ENCODE measurements at regions not wholly inside any gene's neighbourhood (a gene's known extent, or its start where the extent isn't known, plus 50 kb on each side); places are given as distances from the start of the nearest gene placed in this dataset.
A peak's percentile ranks its signal among the peaks of the same experiment; 100 is the strongest.
"Not testable (repeated sequence)": the region's sequence is repeated elsewhere in the genome, so short reads cannot be mapped to it uniquely, and the experiment has no call there.

DNA sequence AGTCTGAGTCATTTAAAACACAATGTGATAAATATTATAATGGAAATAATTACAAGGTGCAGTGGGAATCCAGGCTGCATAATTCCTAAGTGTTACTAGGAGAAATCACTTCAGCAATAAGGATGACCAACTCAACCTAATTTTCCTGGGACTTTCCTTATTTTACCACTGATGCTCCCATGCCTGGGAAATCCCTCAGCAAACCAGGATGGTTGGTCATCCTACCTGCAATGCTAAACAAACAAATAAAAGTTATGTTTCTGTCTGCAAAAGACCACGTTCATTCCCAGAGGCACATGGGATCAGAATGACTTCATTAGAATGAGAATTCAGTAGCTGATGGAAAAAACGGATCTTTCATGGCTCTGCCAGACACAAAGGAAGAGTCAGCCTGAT lies 130.8 kb upstream of the RAP1B start:
- H3K4me3 ChIP-seq (ENCODE audit: low read depth, low read length): no peak overlapping the region
- TF ChIP-seq, protein P1, sequence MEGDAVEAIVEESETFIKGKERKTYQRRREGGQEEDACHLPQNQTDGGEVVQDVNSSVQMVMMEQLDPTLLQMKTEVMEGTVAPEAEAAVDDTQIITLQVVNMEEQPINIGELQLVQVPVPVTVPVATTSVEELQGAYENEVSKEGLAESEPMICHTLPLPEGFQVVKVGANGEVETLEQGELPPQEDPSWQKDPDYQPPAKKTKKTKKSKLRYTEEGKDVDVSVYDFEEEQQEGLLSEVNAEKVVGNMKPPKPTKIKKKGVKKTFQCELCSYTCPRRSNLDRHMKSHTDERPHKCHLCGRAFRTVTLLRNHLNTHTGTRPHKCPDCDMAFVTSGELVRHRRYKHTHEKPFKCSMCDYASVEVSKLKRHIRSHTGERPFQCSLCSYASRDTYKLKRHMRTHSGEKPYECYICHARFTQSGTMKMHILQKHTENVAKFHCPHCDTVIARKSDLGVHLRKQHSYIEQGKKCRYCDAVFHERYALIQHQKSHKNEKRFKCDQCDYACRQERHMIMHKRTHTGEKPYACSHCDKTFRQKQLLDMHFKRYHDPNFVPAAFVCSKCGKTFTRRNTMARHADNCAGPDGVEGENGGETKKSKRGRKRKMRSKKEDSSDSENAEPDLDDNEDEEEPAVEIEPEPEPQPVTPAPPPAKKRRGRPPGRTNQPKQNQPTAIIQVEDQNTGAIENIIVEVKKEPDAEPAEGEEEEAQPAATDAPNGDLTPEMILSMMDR (IDR thresholded peaks at IDR 0.05; ENCODE audit: insufficient read depth, low read depth, low read length, missing control alignments): no peak
- DNase-seq (ENCODE audit: low read depth): no peak

DNA sequence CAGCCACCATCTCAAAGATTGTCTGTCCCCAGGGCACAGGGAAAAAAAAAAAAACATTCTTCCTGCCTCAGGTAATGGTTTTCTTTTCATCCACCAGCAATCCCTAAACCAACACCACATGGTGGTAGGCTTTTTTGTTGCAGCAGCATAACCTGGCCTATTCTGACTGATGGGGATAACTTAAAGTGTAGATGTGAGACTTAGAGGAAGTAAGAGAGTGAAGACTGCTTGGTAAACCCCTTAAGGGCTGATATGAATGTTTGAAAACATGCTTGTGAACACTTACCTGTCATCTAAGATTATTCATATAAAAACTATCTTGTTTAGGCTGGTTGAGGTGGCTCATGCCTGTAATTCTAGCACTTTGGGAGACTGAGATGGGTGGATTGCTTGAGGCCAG lies 130.2 kb upstream of the RAP1B start:
- TF ChIP-seq, protein P1 (IDR thresholded peaks at IDR 0.05; ENCODE audit: insufficient read depth, low read depth, low read length, missing control alignments): no peak
- H3K4me3 ChIP-seq (ENCODE audit: low read depth, low read length): no peak overlapping the region
- peak; percentile 32 for DNase-seq (ENCODE audit: low read depth)

DNA sequence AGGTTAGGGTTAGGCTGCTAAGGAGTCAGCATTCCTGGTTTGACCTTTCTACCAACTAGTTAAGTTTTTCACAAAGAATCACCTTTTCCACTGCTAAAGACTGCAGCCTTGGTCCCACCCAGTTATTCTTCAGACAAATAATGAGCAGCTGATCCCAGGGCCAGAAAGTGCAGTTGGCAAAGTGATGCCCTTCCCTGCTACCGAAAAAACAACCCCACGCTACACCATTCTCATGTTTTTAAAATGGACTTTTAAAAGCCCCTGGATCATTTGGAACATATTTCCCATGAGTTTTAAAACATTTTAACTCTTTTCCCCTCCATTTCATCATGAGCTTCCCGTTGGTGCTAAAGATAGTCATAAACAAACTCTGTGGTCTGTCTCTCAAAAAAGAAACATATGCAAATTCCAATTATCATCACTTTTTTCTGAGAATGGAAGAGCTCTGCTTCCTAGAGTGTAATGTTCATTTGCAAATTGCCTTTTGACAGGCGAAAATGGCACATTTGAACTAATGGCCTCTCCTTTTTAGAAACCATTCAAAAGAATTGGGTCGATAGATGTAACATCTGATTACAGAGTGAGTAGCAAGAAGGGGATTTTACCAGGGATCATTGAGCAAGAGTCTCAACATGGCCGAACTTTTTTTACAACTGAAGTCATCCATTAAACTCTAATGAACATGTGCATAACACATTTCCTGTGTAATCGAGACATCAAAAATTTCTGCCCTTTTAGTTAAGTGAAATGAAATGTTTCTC lies 129.3 kb upstream of the RAP1B start:
- peak; percentile 75 for DNase-seq (ENCODE audit: low read depth)
- H3K4me3 ChIP-seq (ENCODE audit: low read depth, low read length): peak overlapping the region; percentile 31
- TF ChIP-seq, protein P1 (IDR thresholded peaks at IDR 0.05; ENCODE audit: insufficient read depth, low read depth, low read length, missing control alignments): no peak

DNA sequence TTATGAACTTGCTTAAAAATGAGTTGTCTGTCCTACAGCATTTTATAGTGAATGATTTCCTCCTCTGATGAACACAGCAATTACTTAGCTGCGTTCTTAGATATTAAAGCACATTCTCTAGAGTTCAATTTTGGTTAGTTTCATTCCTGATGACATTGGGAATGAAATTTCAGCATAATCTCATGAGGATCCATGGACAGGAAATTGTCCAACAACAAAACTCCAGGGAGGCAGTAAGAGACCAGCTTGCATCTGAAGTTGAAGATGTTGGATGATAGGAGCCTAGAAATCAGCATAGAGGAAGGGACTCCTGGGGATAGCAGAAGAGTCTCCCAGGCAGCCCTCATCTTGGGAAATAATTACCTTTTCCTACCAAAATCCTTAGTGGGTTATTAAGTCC lies 128.7 kb upstream of the RAP1B start:
- H3K4me3 ChIP-seq (ENCODE audit: low read depth, low read length): peak overlapping the region; percentile 31
- TF ChIP-seq, protein P1 (IDR thresholded peaks at IDR 0.05; ENCODE audit: insufficient read depth, low read depth, low read length, missing control alignments): no peak
- DNase-seq (ENCODE audit: low read depth): no peak

DNA sequence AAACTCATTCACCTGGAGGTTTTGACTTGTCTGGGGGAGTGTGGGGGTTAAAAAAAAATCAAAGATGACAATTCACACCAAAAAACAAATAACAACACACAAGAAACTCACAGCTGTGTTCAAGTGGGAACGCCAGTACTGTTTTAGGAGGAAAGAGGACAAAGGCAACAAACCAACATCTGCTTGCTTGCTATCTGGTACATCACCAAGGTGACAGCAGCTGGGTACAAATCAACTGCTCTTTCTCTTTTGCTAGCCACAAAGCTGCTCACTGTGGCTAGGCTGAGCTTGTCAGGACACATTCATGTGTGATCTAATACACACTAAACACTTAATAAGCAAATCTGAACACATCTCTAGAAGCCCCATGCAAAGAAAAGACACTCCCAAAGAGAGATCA lies 128.0 kb upstream of the RAP1B start:
- H3K4me3 ChIP-seq (ENCODE audit: low read depth, low read length): no peak overlapping the region; the same call in 1 of the 2 replicates
- TF ChIP-seq, protein P1 (IDR thresholded peaks at IDR 0.05; ENCODE audit: insufficient read depth, low read depth, low read length, missing control alignments): no peak
- peak; percentile 86 for DNase-seq (ENCODE audit: low read depth)

DNA sequence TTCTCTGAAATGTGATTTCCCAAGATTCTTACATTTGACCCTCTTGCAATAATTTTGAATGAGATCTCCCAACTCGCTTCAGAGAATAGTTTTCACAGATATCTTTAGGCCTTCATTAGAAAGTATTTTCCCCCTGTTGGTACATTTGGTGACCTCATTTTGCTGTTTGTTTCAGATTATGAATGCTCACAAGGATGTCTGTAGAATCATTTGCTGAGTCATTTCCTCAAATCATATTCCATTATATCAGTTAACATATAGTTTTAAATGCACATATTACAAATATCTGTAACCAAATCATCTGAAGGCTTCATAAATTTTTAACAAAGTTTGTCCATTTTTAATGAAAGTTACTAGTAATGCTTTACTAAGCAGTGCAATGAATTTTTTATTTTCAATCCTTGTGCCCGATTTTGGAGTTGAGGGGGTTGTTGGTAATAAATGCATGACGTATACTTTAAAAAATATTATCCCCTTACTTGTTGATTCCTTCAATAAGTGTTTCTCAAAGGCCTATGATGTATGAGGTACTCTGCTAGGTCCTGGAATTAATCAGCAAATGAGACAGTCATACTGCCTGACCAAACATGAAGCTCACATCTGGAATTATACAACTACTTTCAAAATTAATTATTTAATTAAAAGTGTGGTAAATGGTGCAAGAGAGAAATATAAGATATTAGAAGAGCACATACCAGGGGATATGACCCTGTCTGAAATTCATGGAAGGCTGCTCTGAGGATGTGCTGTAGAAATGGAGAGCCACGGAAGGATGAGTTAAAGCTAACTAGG lies 126.9 kb upstream of the RAP1B start:
- peak; percentile 9 for DNase-seq (ENCODE audit: low read depth)
- no peak overlapping the region for H3K4me3 ChIP-seq (ENCODE audit: low read depth, low read length)
- TF ChIP-seq, protein P1 (IDR thresholded peaks at IDR 0.05; ENCODE audit: insufficient read depth, low read depth, low read length, missing control alignments): no peak

DNA sequence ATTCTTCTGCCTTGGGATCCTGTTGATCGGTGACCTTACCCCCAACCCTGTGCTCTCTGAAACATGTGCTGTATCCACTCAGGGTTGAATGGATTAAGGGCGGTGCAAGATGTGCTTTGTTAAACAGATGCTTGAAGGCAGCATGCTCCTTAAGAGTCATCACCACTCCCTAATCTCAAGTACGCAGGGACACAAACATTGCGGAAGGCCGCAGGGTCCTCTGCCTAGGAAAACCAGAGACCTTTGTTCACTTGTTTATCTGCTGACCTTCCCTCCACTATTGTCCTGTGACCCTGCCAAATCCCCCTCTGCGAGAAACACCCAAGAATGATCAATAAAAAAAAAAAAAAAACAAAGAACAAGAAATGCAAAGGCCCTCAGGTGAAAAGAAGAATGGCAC lies 126.1 kb upstream of the RAP1B start:
- DNase-seq (ENCODE audit: low read depth); H3K4me3 ChIP-seq (ENCODE audit: low read depth, low read length): not testable (repeated sequence)

DNA sequence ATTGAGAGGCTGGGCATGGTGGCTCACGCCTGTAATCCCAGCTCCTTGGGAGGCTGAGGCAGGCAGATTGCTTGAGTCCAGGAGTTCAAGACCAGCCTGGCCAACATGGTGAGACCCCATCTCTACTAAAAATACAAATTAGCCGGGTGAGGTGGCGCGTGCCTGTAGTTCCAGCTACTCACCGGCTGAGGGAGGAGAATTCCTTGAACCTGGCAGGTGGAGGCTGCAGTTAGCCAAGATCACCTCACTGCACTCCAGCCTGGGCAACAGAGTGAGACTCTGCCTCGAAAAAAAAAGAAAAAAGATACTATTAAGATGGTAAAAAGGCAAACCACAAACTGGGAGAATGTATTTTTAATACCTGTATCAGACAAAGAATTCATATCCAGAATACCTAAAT lies 124.2 kb upstream of the RAP1B start:
- DNase-seq (ENCODE audit: low read depth); H3K4me3 ChIP-seq (ENCODE audit: low read depth, low read length): not testable (repeated sequence)
